HG03175 (cell line): ENCODE measurements at regions not wholly inside any gene's neighbourhood (a gene's known extent, or its start where the extent isn't known, plus 50 kb on each side); places are given as distances from the start of the nearest gene placed in this dataset.

Source experiments
- ATAC-seq: cut with Tn5 transposase; IDR thresholded peaks from one replicate; pipeline ENCODE4 v1.9.1; 2021; ENCODE audit warnings: mild to moderate bottlenecking, moderate library complexity; ENCODE audit not compliant: unreplicated experiment

DNA sequence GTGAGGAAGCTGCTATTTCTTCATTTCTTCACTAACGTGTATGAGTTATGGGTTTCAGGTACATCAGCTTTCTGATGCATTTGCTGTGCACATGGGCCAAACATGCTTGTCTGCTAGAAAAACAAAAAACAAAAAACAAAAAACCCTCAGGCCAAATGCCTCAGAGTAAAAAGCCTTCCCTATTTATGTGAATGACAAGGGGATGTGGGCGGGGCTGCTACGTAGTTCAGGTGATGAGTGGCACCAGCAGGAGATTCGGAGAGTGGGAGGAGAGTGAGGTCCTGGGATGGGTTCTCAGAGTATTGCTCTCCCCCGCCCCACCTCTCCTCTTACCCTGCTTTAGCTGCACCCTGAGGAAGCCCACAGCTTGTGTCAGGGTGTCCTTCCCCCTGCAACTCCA lies 596.8 kb upstream of the JAG1 start:
- ATAC-seq = no peak

DNA sequence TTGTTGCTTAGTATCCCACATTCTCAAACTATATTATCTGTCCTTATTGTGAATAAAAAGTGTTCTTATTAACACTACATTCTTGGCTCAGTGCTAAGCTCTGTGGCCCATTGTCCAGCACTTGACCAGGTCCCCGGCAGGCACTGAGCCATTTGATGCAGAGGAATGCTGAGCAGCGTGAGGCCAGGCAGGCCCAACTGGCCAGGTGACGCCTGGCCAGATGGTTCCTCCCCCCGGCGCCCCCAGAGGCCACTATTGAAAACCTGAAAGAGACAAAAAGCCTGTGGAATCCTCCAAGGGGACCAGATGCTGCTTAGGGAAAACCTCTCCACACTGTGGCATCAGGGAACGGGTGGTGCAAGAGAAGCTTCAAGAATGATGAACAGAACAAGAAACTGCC lies 597.5 kb upstream of the JAG1 start:
- no peak for ATAC-seq

DNA sequence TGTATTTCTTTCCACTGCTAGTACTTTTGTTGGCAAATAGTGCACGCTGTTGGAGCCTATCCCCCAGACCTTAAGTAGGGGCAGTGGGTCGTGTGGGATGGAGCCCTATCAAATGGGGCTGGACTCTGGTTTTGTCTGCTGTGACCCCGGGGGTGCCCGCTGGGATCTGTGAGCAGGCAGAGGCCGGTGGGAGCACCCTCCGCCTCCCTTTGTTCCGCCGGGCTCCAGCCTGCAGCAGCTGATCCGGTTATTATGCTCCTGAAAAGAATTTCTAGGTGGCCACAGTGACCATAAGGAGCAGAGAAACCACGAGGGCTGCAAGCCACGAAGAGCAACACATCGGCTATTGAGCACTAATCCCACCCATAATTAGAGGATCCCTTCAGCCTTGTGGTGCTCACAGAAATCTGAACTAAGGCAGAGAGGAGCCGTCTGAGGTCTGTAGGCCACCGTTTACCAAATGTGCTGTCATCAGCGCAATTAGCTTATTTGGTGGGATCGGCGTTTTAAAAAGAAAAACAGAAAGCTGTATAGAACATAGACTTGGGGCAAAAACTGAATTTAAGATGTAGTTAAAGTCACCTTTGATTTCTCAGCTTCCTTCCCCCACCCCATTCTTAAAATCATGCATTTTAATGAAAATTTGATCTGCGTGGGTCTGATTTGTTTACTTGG lies 598.3 kb upstream of the JAG1 start:
- ATAC-seq = no peak

DNA sequence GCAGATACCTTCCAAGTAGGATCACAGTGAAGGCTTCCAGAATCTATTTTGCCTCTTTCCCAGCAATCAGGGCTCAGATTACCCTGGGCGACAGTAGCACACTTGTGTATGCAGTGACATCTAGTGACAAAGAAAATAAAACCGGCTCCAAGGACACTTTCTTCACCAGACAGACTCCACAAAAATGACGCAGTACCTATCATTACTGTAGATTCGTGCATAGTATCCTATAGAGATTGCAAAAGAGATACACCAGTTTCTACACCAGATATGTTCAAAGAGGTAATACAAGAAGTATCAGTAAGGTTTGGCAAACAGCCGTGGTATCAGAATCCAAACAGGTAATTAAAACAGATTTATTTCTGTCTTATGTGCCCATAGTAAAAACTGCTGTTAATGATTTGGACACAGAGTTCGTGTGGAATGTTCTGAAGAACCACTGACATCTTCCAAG lies 600.4 kb upstream of the JAG1 start:
- no peak for ATAC-seq

DNA sequence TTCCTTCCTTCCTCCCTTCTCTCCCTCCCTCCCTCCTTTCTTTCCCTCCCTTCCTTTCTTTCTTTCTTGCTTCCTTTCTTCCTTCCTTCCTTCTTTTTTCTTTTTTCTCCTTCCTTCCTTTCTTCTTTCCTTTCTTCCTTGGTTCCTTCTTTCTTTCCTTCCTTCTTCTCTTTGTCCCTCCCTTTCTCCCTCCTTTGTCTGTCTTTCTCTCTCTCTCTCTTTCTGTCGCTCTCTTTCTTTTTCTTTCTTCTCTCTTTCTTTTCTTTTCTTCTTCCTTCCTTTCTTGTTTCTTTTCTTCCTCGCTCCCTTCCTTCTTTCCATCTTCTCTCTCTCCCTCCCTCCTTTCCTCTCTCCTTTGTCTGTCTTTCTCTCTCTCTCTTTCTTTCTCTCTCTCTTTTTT lies 601.9 kb upstream of the JAG1 start:
- no peak for ATAC-seq

- no peak for ATAC-seq
These were observed 603.4 kb upstream of the JAG1 start for GRCh38 chr20:11277170-11277569.

DNA sequence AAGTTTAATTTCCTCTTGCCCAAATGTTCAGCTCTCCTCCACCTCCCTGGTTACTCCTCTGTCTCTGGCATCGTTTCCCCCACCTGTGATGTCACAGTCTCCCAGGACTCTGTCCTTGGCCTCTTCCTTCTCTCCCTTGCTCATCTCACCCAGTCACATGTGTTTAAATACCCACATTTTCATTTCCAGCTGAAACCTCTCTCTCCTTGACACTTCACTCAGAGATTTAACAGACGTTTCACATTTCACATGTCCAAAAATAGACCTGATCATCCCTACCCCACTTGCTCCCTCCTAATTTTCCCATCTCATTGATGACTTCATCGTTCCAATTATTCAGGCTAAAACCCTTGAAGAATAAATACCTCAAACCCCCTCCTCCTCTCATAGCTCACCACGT lies 604.1 kb upstream of the JAG1 start:
- no peak for ATAC-seq

DNA sequence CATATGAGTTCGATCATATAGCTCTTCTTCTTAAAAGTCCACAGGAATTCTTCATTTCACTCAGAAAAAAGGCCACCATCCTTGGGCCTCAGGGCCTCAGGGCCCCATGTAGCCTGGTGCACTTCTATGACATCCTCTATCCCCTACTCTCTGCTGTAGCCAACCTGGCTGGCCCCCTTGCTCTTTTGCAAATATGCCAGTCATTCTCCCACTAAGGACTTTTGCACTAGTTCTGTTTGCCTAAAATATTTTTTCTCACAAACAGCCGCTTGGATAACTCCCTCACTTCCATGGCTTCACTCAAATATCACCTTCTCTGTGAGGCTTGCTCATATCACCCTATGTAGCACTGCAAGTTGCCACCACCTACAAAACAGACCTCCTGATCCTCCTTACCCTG lies 604.7 kb upstream of the JAG1 start:
- ATAC-seq = no peak

- ATAC-seq = no peak
These were observed 607.4 kb upstream of the JAG1 start for GRCh38 chr20:11281240-11281639.

DNA sequence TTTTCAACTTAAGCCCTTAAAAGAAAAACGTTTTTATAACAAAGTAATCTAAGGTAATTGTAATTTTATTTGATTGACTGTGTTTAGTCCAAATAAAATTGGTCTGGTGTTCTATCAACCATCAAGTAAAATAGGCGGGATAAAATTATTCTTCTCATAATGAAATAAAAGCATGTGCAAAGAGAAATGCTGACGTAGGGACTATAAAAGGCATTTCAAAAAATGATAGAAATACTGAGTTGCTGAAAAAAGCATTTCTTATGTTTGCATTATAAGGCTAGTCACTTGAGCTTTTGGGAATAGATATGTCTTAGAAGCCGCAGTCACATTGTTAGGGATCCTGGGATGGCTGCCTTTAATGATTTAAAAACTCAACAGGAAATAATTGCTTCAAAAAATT lies 608.0 kb upstream of the JAG1 start:
- no peak for ATAC-seq

DNA sequence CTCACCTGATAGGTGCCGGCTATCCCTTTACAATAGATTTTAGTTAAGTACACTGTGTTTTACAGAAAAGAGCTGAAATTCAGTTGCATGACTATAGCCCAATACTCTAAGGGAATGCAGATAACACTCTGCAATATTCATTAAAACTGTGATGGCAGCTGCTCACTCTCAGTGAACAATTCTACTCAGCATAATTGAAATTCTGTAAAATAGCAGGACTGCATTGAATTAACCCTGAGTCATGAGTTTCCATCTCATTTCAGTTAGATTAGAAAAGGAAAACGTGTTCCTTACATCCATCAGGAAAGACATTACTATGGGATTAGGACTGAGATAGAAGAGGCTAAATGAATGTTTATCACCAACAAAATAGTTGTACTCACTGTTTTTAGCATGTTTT lies 613.3 kb upstream of the JAG1 start:
- ATAC-seq = no peak

DNA sequence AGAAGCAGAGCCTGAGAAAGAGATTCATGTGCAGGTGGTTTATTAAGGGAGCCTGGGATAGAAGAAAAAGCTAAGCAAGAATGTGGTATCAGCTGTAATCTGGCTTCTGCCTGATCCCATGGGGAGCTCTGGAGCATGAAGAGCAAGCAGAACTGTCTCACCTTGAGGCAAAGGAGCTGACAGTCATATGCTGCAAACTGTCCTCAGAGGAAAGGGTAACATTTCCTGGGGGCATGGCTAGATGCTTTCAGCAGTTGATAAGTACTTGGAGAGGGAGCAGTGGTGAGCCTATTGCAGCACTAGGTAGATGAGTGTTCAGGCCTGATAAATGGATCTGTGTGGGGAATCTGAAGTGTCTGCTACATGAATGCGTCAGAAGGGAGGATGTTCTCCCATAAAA lies 621.5 kb upstream of the BTBD3 start:
- ATAC-seq = no peak

- ATAC-seq = no peak
These were observed 620.7 kb upstream of the BTBD3 start for GRCh38 chr20:11296951-11297350.

DNA sequence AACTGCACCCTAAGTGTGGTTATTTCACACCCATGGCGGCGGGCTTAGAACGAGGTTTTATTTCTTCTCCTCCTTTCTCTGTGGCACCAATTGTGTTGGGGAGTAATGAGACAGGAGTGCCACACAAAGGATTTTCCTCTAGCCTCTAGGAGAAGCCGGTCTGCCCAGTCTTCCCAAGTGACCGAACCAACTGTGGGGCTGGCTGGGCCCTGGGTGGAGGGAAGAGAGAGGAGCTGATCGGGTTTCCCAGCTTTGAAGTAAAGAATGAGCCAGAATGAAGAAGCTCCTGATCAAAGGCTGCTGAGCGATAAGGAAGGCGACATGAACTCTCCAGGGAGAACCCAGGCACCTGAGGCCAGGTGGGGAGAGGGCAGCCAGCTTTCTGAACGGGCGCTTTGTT lies 616.0 kb upstream of the BTBD3 start:
- ATAC-seq = no peak

DNA sequence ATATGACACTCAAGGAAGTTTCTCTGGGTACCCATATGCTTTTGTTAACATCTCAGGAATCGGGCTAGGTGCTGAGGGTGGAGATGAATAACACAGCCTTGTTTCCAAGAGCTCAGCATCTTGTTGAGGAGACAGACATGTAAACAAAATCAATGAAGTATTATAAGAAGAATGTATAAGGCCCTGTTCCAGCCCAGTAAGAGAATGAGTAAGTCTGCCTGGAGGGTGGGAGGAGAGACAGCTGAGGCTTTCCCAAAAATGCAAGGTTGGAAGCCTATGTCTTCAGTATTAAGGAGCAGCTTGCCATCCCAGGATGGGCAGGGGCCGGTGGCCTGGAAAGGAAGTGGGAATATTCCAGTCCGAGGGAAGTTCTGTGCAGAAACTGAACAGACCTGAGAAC lies 615.3 kb upstream of the BTBD3 start:
- no peak for ATAC-seq

GRCh38 chr20:11304795-11305194 lies 612.9 kb upstream of the BTBD3 start:
- no peak for ATAC-seq

- no peak for ATAC-seq
These were observed 612.3 kb upstream of the BTBD3 start for GRCh38 chr20:11305406-11305805.

DNA sequence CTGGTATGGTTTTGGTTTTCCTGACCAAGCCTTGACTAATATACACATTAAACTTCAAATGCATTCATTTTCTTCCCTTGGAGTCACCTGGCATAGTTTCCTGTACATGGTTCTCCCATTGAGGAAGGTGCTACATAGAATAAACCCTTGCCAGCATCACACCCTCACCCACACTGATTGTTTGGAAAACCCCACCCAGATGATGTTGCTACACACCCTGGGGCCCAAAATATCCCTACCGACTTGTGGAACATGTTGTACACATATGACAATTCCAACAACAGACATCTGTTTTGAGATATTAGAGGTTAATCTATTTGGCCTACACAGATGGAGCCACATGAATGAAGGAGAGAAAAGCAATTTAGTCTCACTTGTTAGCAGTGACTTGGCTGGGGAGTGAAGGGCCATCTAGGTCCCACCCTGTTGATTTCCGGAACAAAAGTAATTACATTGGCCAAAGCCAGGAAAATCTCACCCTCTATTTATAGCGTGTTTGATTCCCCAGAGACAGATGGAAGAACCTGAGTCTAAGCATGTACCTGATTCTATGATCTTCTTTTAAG lies 606.0 kb upstream of the BTBD3 start:
- no peak for ATAC-seq

- ATAC-seq = no peak
These were observed 602.2 kb upstream of the BTBD3 start for GRCh38 chr20:11315525-11315924.

- no peak for ATAC-seq
These were observed 601.4 kb upstream of the BTBD3 start for GRCh38 chr20:11316244-11316643.

DNA sequence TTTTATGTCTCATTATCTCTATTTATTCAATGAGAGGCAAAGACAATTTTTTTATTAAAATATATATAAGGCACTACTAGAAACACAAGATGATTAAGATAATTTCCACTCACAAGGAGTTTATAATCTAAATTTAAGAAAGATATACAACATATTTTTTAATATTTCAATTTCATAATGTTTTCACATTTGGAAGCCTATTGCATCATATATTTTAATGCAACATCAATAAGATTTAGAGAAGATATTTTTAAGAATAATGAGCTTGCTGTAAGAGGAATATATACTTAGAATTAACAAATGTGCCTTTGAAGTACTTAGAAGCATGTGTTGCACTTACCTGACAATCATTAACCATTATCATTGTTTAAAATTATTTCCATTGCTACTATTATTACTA lies 597.7 kb upstream of the BTBD3 start:
- no peak for ATAC-seq

GRCh38 chr20:11323816-11324215 lies 593.9 kb upstream of the BTBD3 start:
- no peak for ATAC-seq

DNA sequence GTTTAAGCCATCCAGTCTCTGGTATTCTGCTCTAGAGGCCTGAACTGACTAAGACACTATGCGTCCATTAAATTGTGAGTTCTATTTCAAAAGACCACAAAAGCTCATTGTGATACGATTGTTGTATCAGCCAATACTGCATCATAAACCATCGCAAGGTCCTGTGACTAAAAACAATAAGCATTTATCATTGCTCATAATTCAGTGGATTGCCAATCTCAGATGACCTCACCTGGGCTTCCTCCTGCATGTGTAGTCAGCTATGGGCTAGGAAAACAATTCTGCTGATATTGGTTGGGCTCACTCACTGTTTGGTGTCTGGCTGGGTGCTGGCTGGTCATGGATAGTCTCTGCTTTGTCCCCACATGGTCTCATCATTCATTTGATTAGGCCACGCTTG lies 592.7 kb upstream of the BTBD3 start:
- no peak for ATAC-seq
